Memory B cell (primary cell): ENCODE measurements at regions not wholly inside any gene's neighbourhood (a gene's known extent, or its start where the extent isn't known, plus 50 kb on each side); places are given as distances from the start of the nearest gene placed in this dataset.
"Not testable (repeated sequence)": the region's sequence is repeated elsewhere in the genome, so short reads cannot be mapped to it uniquely, and the experiment has no call there.

Source experiments
- ATAC-seq: fragments of 150-1000 bp; cut with Tn5 transposase; 2 replicates; pipeline ENCODE4 v1.10.0; 2021; ENCODE audit warnings: low read depth, mild to moderate bottlenecking, moderate library complexity
- DNase-seq, 2 donors: peaks; one replicate each; pipeline ENCODE4 v3.0.0; 2022; ENCODE audit warnings: low spot score in 2 of 2
- H3K27ac Mint-ChIP-seq: one replicate; pipeline ENCODE4 v1.8.0; 2022; ENCODE audit warnings: mild to moderate bottlenecking, moderate library complexity, mixed read lengths
- H3K27me3 Mint-ChIP-seq: one replicate; pipeline ENCODE4 v1.8.0; 2022; ENCODE audit warnings: mixed read lengths
- H3K36me3 Mint-ChIP-seq: one replicate; pipeline ENCODE4 v1.8.0; 2022; ENCODE audit warnings: mild to moderate bottlenecking, mixed read lengths
- H3K4me1 Mint-ChIP-seq: one replicate; pipeline ENCODE4 v1.8.0; 2022; ENCODE audit warnings: mixed read lengths
- H3K4me3 Mint-ChIP-seq: one replicate; pipeline ENCODE4 v1.8.0; 2022; ENCODE audit warnings: mild to moderate bottlenecking, moderate library complexity, mixed read lengths
- H3K9me3 Mint-ChIP-seq: one replicate; pipeline ENCODE4 v1.8.0; 2022; ENCODE audit warnings: mixed read lengths

DNA sequence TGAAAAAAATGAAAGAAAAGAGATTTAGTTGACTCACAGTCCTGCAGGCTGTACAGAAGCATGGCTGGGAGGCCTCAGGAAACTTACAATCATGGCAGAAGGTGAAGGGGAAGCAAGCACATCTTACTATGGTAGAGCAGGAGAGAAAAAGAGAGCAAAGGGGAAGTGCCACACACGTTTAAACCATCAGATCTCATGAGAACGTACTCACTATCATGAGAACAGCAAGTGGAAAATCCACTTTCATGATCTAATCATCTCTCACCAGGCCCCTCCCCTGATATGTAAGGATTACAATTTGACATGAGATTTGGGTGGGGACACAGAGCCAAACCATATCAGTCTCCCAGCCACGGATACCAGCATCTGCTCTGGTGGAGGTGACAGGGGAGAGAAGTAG, 50.8 kb upstream of the CPOX start:
- Mint-ChIP-seq H3K27ac (no peak overlapping the region), H3K27me3 (peaks cover 6% of the 10 kb centered on the region), H3K9me3 (peaks cover 2% of the 10 kb centered on the region), H3K4me3 (no peak overlapping the region), H3K36me3 (no peaks in the 10 kb centered on the region), H3K4me1 (no peaks in the 10 kb centered on the region)
- DNase-seq (no peak), ATAC-seq (no peak)

DNA sequence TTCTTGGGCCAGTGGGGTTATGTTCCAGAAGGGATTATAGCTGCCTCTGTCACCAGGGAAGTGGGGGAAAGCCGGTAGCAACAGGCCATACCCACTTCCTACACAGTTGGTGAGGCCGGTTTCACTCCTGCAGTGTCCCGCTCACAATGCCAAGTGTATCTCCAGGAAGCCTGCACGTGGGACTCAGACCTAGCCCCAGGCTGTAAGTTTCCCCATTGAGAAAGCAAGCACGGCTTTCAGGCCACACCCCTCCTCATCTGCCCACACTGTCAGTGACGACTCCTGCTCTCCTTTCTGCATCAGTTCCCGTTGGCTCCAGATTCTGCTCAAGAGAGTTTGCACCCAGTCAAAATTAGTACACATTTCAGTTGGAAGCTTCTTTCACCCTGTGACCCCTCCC, 51.6 kb upstream of the CPOX start:
- H3K36me3 Mint-ChIP-seq, result no peaks in the 10 kb centered on the region
- H3K4me3 Mint-ChIP-seq, result no peak overlapping the region
- no peak for ATAC-seq
- no peak for DNase-seq
- peaks cover 6% of the 10 kb centered on the region for H3K27me3 Mint-ChIP-seq
- H3K4me1 Mint-ChIP-seq, result no peaks in the 10 kb centered on the region
- no peak overlapping the region for H3K27ac Mint-ChIP-seq
- H3K9me3 Mint-ChIP-seq, result peaks cover 2% of the 10 kb centered on the region

DNA sequence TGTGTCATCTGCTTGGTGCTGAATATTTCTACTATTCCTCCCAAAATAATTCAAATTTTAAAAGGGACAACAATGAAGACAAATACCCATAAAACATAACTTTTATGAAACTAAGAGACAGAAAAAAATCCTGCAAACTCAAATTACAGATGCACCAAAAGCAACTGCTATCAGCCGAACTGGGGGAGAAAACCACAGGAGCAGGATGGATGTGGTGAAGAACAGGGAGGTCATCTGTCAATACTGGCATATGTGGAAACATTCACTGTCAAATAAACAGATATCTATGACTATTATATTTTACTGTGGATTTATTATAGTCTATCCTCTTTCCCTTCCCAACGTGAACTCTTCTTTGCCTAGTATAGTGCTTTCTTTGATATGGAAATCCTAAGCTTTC, 53.3 kb upstream of the CPOX start:
- no peak for ATAC-seq
- Mint-ChIP-seq H3K9me3 (no peaks in the 10 kb centered on the region), H3K27ac (no peak overlapping the region), H3K36me3 (no peaks in the 10 kb centered on the region), H3K4me1 (peaks cover 4% of the 10 kb centered on the region), H3K4me3 (no peak overlapping the region), H3K27me3 (peaks cover 5% of the 10 kb centered on the region)
- DNase-seq, result no peak

DNA sequence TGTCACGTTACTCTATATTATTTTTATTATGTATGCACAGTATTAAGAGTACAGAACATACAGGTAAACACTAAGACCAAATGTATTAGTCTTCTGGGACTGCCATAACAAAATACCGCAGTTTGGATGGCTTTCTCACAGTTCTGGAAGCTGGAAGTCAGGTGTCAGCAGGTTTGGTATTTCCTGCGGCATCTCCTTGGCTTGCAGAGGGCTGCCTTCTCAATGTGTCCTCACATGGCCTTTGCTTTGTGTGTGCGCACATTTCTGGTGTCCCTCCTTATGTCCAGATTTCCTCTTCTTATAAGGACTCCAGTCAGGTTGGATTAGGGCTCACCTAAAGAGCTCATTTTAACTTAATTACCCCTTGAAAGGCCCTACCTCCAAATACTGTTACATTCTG, 53.8 kb upstream of the CPOX start:
- Mint-ChIP-seq H3K9me3 (no peaks in the 10 kb centered on the region), H3K27me3 (peaks cover 6% of the 10 kb centered on the region), H3K36me3 (no peaks in the 10 kb centered on the region), H3K27ac (no peak overlapping the region), H3K4me3 (no peak overlapping the region), H3K4me1 (peaks cover 4% of the 10 kb centered on the region)
- no peak for DNase-seq
- ATAC-seq, result no peak

DNA sequence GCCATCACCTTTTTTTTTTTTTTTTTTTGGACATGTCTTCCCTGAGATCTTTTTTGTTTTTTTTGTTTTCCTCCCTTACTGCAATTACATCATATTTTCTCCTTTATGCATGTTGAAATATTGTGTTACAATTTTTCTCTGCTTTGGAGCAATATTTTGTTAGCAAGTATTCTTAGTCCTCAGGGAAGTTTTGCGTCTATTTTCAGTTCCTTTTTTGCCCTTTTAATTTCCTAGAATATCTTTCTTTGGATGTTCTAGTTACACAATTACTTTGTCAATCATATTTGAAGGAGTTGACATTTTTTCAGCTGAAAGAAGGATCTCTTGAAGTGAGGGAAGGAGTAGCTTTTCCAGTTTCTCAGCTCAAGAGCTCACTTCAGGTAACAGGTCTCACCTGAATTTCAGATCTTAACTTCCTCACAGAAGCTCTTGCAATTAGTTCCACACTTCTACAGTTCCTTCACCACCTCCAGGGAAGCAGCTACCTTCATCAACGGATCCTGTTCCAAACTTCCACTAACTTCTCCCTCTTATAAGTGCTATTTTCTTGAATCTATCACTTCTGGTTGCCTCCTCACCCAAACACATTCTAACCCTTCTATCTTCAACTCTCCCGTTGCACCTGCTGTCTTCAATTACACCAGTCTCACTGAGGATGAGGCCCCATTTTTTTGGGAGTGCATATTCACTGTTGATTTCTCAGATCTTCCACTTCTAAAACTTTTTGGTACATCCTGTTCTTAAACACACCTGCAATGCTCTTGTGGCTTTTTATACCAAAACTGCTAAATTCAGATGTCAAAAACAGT, 57.8 kb upstream of the CPOX start:
- no peaks in the 10 kb centered on the region for H3K9me3 Mint-ChIP-seq
- peaks cover 4% of the 10 kb centered on the region for H3K4me1 Mint-ChIP-seq
- ATAC-seq (no peak), DNase-seq (no peak)
- peaks cover 3% of the 10 kb centered on the region for H3K27me3 Mint-ChIP-seq
- H3K36me3 Mint-ChIP-seq, result no peaks in the 10 kb centered on the region
- H3K4me3 Mint-ChIP-seq, result no peak overlapping the region
- H3K27ac Mint-ChIP-seq, result no peak overlapping the region

DNA sequence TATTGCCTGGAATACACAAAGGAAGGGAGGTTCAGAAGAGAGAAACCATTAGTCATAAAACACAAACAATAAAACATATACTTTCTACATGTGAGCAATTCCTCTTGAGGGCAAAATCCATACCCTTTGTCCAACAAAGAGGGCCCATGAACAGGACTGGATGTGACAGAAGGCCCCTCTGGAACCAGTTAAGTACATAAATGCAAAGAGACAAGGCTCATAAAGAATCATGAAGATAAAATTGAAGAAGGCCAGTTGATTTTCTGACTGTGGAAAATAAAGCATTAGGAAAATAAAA, 58.3 kb upstream of the CPOX start:
- peaks cover 3% of the 10 kb centered on the region for H3K27me3 Mint-ChIP-seq
- H3K27ac Mint-ChIP-seq, result no peak overlapping the region
- H3K4me3 Mint-ChIP-seq, result no peak overlapping the region
- peaks cover 4% of the 10 kb centered on the region for H3K4me1 Mint-ChIP-seq
- no peak for ATAC-seq
- H3K9me3 Mint-ChIP-seq, result no peaks in the 10 kb centered on the region
- DNase-seq, result no peak
- H3K36me3 Mint-ChIP-seq, result no peaks in the 10 kb centered on the region

DNA sequence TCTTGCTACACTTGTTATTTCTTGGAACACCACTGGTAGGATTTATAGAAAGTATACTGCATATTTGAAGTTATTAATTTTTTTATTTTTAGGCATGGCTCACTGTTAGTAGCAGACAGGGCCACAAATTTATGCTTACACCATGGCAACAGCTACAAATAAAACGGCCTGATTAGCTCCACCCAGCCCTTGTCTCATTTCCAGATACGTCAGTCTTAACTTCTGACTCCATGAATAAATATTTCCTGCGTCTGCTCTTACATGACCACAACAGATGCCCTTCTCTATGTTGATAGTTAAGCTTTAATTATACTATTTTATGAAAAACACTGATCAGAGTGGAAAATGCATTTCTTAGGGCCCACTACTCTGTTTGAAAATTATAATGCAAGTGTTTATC, 62.3 kb upstream of the CPOX start:
- no peak overlapping the region for H3K27ac Mint-ChIP-seq
- DNase-seq (no peak), ATAC-seq (no peak)
- H3K9me3 Mint-ChIP-seq, result no peaks in the 10 kb centered on the region
- H3K27me3 Mint-ChIP-seq, result peaks cover 12% of the 10 kb centered on the region
- H3K36me3 Mint-ChIP-seq, result no peaks in the 10 kb centered on the region
- H3K4me1 Mint-ChIP-seq, result peaks cover 6% of the 10 kb centered on the region
- H3K4me3 Mint-ChIP-seq, result no peak overlapping the region

DNA sequence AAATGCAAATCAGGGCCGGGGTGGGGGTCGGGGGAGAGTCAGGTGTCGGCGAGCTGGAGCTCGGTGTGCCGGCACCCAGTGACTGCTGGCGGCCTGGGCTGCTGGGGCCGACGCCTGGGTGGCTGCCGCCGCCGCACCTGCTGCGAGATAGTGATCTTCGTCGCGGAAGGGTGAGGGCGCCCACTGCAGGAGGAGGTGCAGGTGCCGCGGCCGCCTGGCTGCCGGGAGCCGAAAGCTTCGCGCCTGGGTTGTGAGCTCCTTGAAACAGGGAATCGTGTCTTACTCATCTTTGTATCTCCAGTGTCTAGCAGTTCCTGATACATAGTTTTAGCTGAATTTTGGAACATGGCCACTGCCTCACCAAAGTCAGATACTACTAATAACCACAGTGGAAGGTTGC, 64.0 kb upstream of the CPOX start:
- peak; percentile 63 for ATAC-seq
- Mint-ChIP-seq H3K4me3 (no peak overlapping the region), H3K36me3 (no peaks in the 10 kb centered on the region), H3K27me3 (peaks cover 10% of the 10 kb centered on the region), H3K9me3 (no peaks in the 10 kb centered on the region), H3K4me1 (peaks cover 3% of the 10 kb centered on the region), H3K27ac (no peak overlapping the region)
- DNase-seq, result no peak

DNA sequence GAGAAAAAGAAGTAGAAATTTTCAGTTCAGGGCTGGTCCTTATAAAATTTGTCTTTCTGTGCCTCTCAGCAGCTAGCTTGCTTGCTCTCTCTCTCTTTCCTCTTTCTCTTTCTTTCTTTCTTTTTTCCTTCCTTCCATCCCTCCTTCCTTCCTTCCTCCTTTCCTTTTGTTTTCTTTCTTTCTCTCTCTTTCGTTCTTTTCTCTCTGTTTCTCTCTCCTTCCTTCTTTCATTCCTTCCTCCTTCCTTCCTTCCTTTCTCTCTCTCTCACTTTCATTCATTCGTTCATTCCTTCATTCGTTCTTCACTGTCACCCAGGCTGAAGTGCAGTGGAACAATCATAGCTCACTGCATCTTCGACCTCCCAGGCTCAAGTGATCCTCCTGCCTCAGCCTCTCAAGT, 69.3 kb upstream of the CPOX start:
- no peak for ATAC-seq
- H3K4me1 Mint-ChIP-seq, result no peaks in the 10 kb centered on the region
- DNase-seq, result no peak
- no peaks in the 10 kb centered on the region for H3K9me3 Mint-ChIP-seq
- peaks cover 13% of the 10 kb centered on the region for H3K27me3 Mint-ChIP-seq
- H3K36me3 Mint-ChIP-seq, result no peaks in the 10 kb centered on the region
- no peak overlapping the region for H3K27ac Mint-ChIP-seq
- H3K4me3 Mint-ChIP-seq, result no peak overlapping the region

DNA sequence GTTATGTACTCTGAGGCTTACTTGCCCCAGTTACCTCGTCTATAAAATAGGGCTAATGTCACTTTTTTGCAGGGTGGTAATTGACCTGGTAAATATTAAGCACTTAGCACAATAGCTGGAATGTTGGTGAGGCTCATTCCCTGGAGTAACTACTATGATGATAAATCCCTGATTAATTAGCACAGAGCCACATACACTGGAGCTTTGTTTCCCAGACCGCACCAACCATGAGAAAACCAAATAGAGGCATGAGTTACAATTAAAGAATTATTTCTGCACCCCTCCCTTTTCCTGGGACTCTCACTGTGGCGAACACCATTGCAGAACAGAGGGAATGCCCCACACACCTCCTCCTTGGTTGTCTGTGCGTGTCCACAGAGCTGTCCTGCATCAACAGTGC, 76.6 kb upstream of the CPOX start:
- no peak for ATAC-seq
- H3K9me3 Mint-ChIP-seq, result no peaks in the 10 kb centered on the region
- H3K4me1 Mint-ChIP-seq, result no peaks in the 10 kb centered on the region
- no peak overlapping the region for H3K27ac Mint-ChIP-seq
- no peaks in the 10 kb centered on the region for H3K36me3 Mint-ChIP-seq
- DNase-seq, result no peak
- H3K27me3 Mint-ChIP-seq, result peaks cover 2% of the 10 kb centered on the region
- no peak overlapping the region for H3K4me3 Mint-ChIP-seq

DNA sequence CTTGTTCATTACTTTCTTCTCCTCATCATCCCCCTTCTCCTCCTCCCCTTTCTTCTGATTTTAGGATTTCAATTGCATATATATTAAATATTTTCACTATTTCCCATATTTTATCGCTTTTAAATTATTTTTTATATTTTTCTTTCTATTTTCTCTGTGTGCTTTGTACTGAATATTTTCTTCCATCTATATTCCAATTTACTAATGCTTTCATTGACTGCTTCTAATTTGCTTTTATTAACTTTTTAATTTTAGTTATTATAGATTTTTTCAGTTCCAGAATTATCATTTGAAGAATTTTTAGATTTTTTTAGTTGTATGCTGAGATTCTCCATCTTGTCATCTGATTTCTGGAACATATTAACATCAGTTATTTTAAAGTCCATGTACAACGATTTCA, 83.2 kb upstream of the ST3GAL6 start:
- DNase-seq, result no peak
- ATAC-seq, result no peak
- Mint-ChIP-seq H3K4me3 (no peak overlapping the region), H3K36me3 (no peaks in the 10 kb centered on the region), H3K4me1 (no peaks in the 10 kb centered on the region), H3K27me3 (peaks cover 3% of the 10 kb centered on the region), H3K27ac (no peak overlapping the region), H3K9me3 (no peaks in the 10 kb centered on the region)

DNA sequence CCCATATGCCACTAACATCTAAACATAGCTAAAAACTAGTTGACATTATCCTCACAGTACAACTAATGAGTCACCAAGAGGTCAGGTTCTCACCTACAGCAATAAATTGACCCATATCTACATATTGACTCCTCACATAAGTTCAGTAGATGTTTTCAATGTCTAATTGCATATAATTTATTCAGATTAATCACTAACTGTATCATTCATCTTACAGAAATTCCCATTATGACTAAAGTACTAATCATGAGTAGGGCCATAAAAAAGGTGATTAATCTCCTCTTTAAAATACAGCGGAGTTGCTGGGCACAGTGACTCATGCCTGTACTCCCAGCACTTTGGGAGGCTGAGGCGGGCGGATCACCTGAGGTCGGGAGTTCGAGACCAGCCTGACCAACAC, 82.4 kb upstream of the ST3GAL6 start:
- Mint-ChIP-seq H3K4me3 (no peak overlapping the region), H3K9me3 (no peaks in the 10 kb centered on the region), H3K4me1 (no peaks in the 10 kb centered on the region), H3K27ac (no peak overlapping the region), H3K27me3 (peaks cover 3% of the 10 kb centered on the region), H3K36me3 (no peaks in the 10 kb centered on the region)
- ATAC-seq (no peak), DNase-seq (no peak)

DNA sequence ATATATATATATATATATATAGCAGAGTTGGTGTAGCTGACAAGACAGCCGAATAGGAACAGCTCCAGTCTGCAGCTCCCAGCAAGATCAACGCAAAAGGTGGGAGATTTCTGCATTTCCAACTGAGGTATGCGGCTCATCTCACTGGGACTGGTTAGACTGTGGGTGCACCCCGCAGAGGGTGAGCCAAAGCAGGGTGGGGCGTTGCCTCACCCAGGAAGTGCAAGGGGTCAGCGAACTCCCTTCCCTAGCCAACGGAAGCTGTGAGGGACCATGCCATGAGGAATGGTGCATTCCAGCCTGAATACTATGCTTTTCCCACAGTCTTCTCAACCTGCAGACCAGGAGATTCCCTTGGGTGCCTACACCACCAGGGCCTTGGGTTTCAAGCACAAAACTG, 81.7 kb upstream of the ST3GAL6 start:
- Mint-ChIP-seq H3K4me3 (no peak overlapping the region), H3K27ac (no peak overlapping the region), H3K36me3 (no peaks in the 10 kb centered on the region), H3K27me3 (peaks cover 3% of the 10 kb centered on the region), H3K4me1 (no peaks in the 10 kb centered on the region), H3K9me3 (no peaks in the 10 kb centered on the region)
- no peak for DNase-seq
- ATAC-seq, result no peak

DNA sequence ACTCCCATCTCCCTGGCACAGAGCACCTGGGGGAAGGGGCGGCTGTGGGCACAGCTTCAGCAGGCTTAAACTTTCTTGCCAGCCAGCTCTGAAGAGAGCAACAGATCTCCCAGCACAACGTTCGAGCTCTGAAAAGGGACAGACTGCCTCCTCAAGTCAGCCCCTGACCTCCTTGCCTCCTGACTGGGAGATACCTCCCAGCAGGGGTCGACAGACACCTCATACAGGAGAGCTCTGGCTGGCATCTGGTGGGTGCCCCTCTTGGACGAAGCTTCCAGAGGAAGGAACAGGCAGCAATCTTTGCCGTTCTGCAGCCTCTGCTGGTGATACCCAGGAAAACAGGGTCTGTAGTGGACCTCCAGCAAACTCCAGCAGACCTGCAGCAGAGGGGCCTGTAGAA, 80.7 kb upstream of the ST3GAL6 start:
- H3K27me3 Mint-ChIP-seq, DNase-seq, H3K27ac Mint-ChIP-seq, H3K4me3 Mint-ChIP-seq, H3K9me3 Mint-ChIP-seq, H3K36me3 Mint-ChIP-seq, H3K4me1 Mint-ChIP-seq, ATAC-seq: not testable (repeated sequence)

DNA sequence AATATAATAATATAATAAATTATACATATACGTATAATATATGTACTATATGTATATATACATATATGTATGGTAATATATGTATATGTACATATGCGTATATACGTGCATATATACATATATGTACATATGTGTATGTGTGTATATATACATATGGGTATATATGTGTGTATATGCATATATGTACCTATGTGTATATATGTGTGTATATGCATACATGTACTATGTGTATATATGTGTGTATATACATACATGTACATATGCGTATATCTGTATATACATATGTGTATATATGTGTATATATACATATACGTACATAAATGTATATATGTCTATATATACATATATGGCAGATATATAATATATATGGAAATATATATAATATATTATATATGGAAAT, 74.8 kb upstream of the ST3GAL6 start:
- H3K36me3 Mint-ChIP-seq, result no peaks in the 10 kb centered on the region
- H3K4me3 Mint-ChIP-seq, result no peak overlapping the region
- no peak for ATAC-seq
- no peak for DNase-seq
- no peak overlapping the region for H3K27ac Mint-ChIP-seq
- peaks cover 6% of the 10 kb centered on the region for H3K9me3 Mint-ChIP-seq
- H3K27me3 Mint-ChIP-seq, result no peaks in the 10 kb centered on the region
- H3K4me1 Mint-ChIP-seq, result no peaks in the 10 kb centered on the region
